ENCODE measurements at regions not wholly inside any gene's neighbourhood (a gene's known extent, or its start where the extent isn't known, plus 50 kb on each side); places are given as distances from the start of the nearest gene placed in this dataset.
"Not testable (repeated sequence)": the region's sequence is repeated elsewhere in the genome, so short reads cannot be mapped to it uniquely, and the experiment has no call there.

GRCh38 chr4:123510659-123511058 lies 114.1 kb downstream of the SPRY1 start:
- H3K36me3 Mint-ChIP-seq: no peaks in the 10 kb centered on the region
- no peak overlapping the region for H3K27ac Mint-ChIP-seq
- no peaks in the 10 kb centered on the region for H3K9me3 Mint-ChIP-seq (ENCODE audit: low read depth)
- no peak overlapping the region for H3K4me3 Mint-ChIP-seq
- H3K4me1 Mint-ChIP-seq (ENCODE audit: low read depth): peaks cover 5% of the 10 kb centered on the region
- H3K27me3 Mint-ChIP-seq: peaks cover under 1% of the 10 kb centered on the region

- no peaks in the 10 kb centered on the region for H3K27me3 Mint-ChIP-seq
- H3K4me3 Mint-ChIP-seq: no peak overlapping the region
- no peaks in the 10 kb centered on the region for H3K4me1 Mint-ChIP-seq (ENCODE audit: low read depth)
- H3K36me3 Mint-ChIP-seq: no peaks in the 10 kb centered on the region
- no peak overlapping the region for H3K27ac Mint-ChIP-seq
- no peaks in the 10 kb centered on the region for H3K9me3 Mint-ChIP-seq (ENCODE audit: low read depth)
Observed at GRCh38 chr4:123516576-123516975, 120.0 kb downstream of the SPRY1 start.

- no peak overlapping the region for H3K27ac Mint-ChIP-seq
- H3K36me3 Mint-ChIP-seq: no peaks in the 10 kb centered on the region
- no peak overlapping the region for H3K4me3 Mint-ChIP-seq
- H3K27me3 Mint-ChIP-seq: no peaks in the 10 kb centered on the region
- H3K4me1 Mint-ChIP-seq (ENCODE audit: low read depth): no peaks in the 10 kb centered on the region
- no peaks in the 10 kb centered on the region for H3K9me3 Mint-ChIP-seq (ENCODE audit: low read depth)
Observed at GRCh38 chr4:123517176-123517575, 120.6 kb downstream of the SPRY1 start.

GRCh38 chr4:123517971-123518370 lies 121.4 kb downstream of the SPRY1 start:
- Mint-ChIP-seq H3K9me3 (ENCODE audit: low read depth) (no peaks in the 10 kb centered on the region), H3K27ac (no peak overlapping the region), H3K27me3 (no peaks in the 10 kb centered on the region), H3K36me3 (no peaks in the 10 kb centered on the region), H3K4me3 (no peak overlapping the region), H3K4me1 (ENCODE audit: low read depth) (no peaks in the 10 kb centered on the region)

GRCh38 chr4:123520325-123520724 lies 123.7 kb downstream of the SPRY1 start:
- Mint-ChIP-seq H3K4me3 (no peak overlapping the region), H3K27ac (no peak overlapping the region), H3K9me3 (ENCODE audit: low read depth) (no peaks in the 10 kb centered on the region), H3K36me3 (no peaks in the 10 kb centered on the region), H3K4me1 (ENCODE audit: low read depth) (no peaks in the 10 kb centered on the region), H3K27me3 (no peaks in the 10 kb centered on the region)

GRCh38 chr4:123522081-123522480 lies 125.5 kb downstream of the SPRY1 start:
- H3K4me1 Mint-ChIP-seq (ENCODE audit: low read depth): peaks cover 8% of the 10 kb centered on the region
- H3K27ac Mint-ChIP-seq: no peak overlapping the region
- H3K36me3 Mint-ChIP-seq: peaks cover 3% of the 10 kb centered on the region
- no peak overlapping the region for H3K4me3 Mint-ChIP-seq
- no peaks in the 10 kb centered on the region for H3K27me3 Mint-ChIP-seq
- H3K9me3 Mint-ChIP-seq (ENCODE audit: low read depth): no peaks in the 10 kb centered on the region

- Mint-ChIP-seq H3K36me3 (peaks cover 3% of the 10 kb centered on the region), H3K27me3 (no peaks in the 10 kb centered on the region), H3K4me3 (no peak overlapping the region), H3K4me1 (ENCODE audit: low read depth) (peaks cover 8% of the 10 kb centered on the region), H3K9me3 (ENCODE audit: low read depth) (no peaks in the 10 kb centered on the region), H3K27ac (no peak overlapping the region)
Observed at GRCh38 chr4:123522646-123523045, 126.1 kb downstream of the SPRY1 start.

- peaks cover 11% of the 10 kb centered on the region for H3K4me1 Mint-ChIP-seq (ENCODE audit: low read depth)
- no peak overlapping the region for H3K4me3 Mint-ChIP-seq
Observed at GRCh38 chr4:123524958-123525628, 128.5 kb downstream of the SPRY1 start.

GRCh38 chr4:123526511-123526910 lies 129.9 kb downstream of the SPRY1 start:
- Mint-ChIP-seq H3K4me3 (no peak overlapping the region), H3K27ac (peak overlapping the region; percentile 3), H3K36me3 (peaks cover 4% of the 10 kb centered on the region), H3K4me1 (ENCODE audit: low read depth) (peaks cover 11% of the 10 kb centered on the region), H3K9me3 (ENCODE audit: low read depth) (no peaks in the 10 kb centered on the region), H3K27me3 (no peaks in the 10 kb centered on the region)

More at GRCh38 chr4:123524958-123525628, 128.5 kb downstream of the SPRY1 start:
- H3K36me3 Mint-ChIP-seq: peaks cover 4% of the 10 kb centered on the region
- no peak overlapping the region for H3K27ac Mint-ChIP-seq
- no peaks in the 10 kb centered on the region for H3K27me3 Mint-ChIP-seq
- H3K9me3 Mint-ChIP-seq (ENCODE audit: low read depth): no peaks in the 10 kb centered on the region

GRCh38 chr4:123528501-123529277 lies 132.1 kb downstream of the SPRY1 start:
- Mint-ChIP-seq H3K36me3 (peaks cover 6% of the 10 kb centered on the region), H3K4me1 (ENCODE audit: low read depth) (peaks cover 11% of the 10 kb centered on the region), H3K27me3 (no peaks in the 10 kb centered on the region), H3K27ac (no peak overlapping the region), H3K9me3 (ENCODE audit: low read depth) (no peaks in the 10 kb centered on the region), H3K4me3 (no peak overlapping the region)

- Mint-ChIP-seq H3K9me3 (ENCODE audit: low read depth) (no peaks in the 10 kb centered on the region), H3K4me1 (ENCODE audit: low read depth) (peaks cover 11% of the 10 kb centered on the region), H3K4me3 (no peak overlapping the region), H3K27me3 (no peaks in the 10 kb centered on the region), H3K27ac (no peak overlapping the region), H3K36me3 (peaks cover 6% of the 10 kb centered on the region)
Observed at GRCh38 chr4:123529278-123529568, 132.6 kb downstream of the SPRY1 start.

- H3K36me3 Mint-ChIP-seq: peaks cover 6% of the 10 kb centered on the region
- H3K4me1 Mint-ChIP-seq (ENCODE audit: low read depth): peaks cover 21% of the 10 kb centered on the region
- H3K4me3 Mint-ChIP-seq: no peak overlapping the region
- no peaks in the 10 kb centered on the region for H3K9me3 Mint-ChIP-seq (ENCODE audit: low read depth)
- no peak overlapping the region for H3K27ac Mint-ChIP-seq
- no peaks in the 10 kb centered on the region for H3K27me3 Mint-ChIP-seq
Observed at GRCh38 chr4:123530357-123530756, 133.8 kb downstream of the SPRY1 start.

- Mint-ChIP-seq H3K27me3 (no peaks in the 10 kb centered on the region), H3K9me3 (ENCODE audit: low read depth) (peaks cover 4% of the 10 kb centered on the region), H3K4me3 (no peak overlapping the region), H3K36me3 (peaks cover 2% of the 10 kb centered on the region), H3K27ac (no peak overlapping the region), H3K4me1 (ENCODE audit: low read depth) (peaks cover 22% of the 10 kb centered on the region)
Observed at GRCh38 chr4:123535037-123535748, 138.6 kb downstream of the SPRY1 start.

- no peak overlapping the region for H3K27ac Mint-ChIP-seq
- no peak overlapping the region for H3K4me3 Mint-ChIP-seq
- H3K27me3 Mint-ChIP-seq: no peaks in the 10 kb centered on the region
Observed at GRCh38 chr4:123536225-123536624, 139.6 kb downstream of the SPRY1 start.

GRCh38 chr4:123537906-123538402 lies 141.4 kb downstream of the SPRY1 start:
- not testable (repeated sequence) for H3K9me3 Mint-ChIP-seq (ENCODE audit: low read depth); H3K4me3 Mint-ChIP-seq; H3K36me3 Mint-ChIP-seq; H3K27ac Mint-ChIP-seq; H3K27me3 Mint-ChIP-seq
- H3K4me1 Mint-ChIP-seq (ENCODE audit: low read depth): peaks cover 22% of the 10 kb centered on the region

More at GRCh38 chr4:123536225-123536624, 139.6 kb downstream of the SPRY1 start:
- Mint-ChIP-seq H3K4me1 (ENCODE audit: low read depth) (peaks cover 22% of the 10 kb centered on the region), H3K36me3 (peaks cover 2% of the 10 kb centered on the region), H3K9me3 (ENCODE audit: low read depth) (peaks cover 4% of the 10 kb centered on the region)

Measured in activated naive CD8-positive, alpha-beta T cell (primary cell).